OCI-M1 (cell line): ENCODE measurements at regions not wholly inside any gene's neighbourhood (a gene's known extent, or its start where the extent isn't known, plus 50 kb on each side); places are given as distances from the start of the nearest gene placed in this dataset.

Source experiments
- DNase-seq: peaks from one replicate; lab custom pipeline; 2025; lab: John Stamatoyannopoulos, UW

DNA sequence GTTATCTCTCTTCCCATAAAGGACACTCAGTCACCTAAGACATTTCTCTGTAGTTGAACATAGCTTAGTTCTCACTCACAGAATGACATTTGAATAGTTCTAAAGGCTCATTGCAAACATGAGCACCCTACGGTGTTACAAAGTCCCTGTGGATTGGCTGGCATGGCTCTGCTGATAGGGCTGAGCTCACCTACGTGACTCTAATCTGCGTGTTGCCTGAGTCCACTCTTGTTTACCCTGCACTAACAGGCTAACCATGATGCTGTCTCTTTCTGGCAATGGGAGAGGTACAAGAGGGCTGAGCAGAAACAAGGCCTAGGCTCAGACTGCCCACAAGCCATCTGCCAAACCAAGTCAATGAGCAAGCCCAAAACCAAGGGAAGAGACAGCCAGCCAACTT is 103.6 kb downstream of the PALM2AKAP2 start:
- DNase-seq: no peak

DNA sequence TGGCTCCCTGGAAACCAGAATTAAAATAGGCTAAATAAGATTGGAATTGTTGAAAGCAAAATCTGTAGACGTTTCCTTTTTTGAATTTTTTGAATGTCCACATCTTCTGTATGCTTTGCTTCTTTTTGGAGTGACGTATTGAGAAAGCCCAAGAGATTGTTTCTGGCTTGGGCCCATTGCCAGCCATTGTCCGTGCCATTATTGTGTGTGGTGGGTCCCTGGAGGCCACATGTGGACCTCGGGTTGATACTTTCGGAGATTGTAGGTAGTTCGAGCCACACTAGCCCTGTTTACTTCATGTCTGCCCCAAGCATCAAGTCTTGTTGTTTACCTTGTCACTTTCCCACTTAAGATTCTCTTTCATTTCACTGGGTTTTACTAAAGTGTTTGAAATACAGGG is 106.0 kb downstream of the PALM2AKAP2 start:
- DNase-seq: no peak

- DNase-seq: no peak
These were observed 106.6 kb downstream of the PALM2AKAP2 start for GRCh38 chr9:109886617-109887016.

DNA sequence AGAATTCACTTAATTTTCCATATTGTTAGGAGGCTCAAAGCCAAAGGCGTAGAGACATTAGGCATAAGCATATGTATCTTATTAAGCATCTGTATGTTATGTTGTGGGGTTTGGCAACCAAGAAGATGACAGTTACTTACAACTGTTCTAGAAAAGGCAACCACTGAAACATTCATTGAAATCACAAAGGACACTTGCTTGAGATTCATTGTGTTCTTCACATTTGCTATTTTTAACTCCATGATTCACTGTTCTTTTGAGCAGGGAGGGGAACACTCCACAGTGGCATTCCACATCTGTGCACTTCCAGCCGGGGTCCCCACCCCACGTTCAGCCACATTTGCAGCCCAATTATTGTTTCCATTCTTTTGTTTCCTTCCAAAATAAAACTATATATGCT is 107.1 kb downstream of the PALM2AKAP2 start:
- no peak for DNase-seq

GRCh38 chr9:109888695-109889094 is 108.7 kb downstream of the PALM2AKAP2 start:
- DNase-seq: no peak

DNA sequence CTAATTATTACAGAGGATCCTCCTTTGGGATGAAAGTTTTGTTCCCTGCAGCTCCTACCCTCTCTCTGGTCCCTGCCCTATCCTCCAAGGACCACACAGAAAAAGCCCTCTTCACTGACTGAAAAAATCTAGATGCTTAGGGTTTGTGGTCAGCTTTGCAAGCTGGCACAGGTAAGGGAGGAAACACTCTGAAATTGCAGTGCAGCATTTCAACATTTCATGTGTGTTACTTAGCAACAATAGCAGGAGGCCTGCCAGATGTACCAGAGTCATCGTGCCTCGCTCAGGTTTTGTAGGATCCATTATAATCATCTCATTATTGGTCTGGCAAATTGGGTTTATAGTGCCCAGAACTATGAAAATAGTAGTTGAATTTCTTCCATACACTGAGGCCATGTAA is 109.5 kb downstream of the PALM2AKAP2 start:
- no peak for DNase-seq

DNA sequence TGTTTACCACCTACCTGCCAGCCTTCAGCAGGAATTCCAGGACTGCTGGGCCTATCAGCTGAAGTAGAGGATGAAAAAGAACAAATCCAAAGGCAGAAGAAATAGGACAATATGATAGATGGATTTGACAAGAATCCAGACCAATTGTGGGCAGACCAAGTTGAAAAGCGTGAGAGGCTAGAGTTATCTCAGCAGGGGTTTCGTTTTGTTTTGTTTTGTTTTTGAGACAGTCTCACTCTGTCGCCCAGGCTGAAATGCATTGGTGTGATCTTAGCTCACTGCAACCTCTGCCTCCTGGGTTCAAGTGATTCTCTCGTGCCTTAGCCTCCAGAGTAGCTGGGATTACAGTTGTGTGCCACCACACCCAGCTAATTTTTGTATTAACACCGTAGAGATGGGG is 113.2 kb downstream of the PALM2AKAP2 start:
- no peak for DNase-seq

GRCh38 chr9:109894473-109894872 is 114.5 kb downstream of the PALM2AKAP2 start:
- DNase-seq: no peak

- DNase-seq: peak; percentile 54
These were observed 115.1 kb downstream of the PALM2AKAP2 start for GRCh38 chr9:109894921-109895758.

DNA sequence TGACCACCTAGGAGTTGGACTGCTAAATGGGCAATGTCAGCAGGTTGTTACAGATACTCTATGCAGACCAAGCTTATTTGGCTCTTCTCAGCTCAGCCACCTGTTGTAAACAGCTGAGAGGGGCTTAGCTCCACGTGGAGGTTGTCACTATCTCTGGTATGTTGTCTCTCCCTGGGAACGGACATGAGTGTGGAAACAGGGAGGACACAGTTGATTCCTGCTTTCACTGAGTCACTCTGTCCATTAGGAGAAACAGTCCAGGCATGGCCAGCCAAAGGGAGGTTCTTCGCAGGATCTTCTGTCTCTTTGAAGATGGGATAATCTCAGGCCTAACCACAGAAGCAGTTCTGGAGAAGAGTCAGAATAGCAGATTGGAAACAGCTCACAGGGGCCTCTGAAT is 121.2 kb downstream of the PALM2AKAP2 start:
- DNase-seq: no peak

GRCh38 chr9:109903515-109904138 is 123.6 kb downstream of the PALM2AKAP2 start:
- DNase-seq: peak; percentile 85

GRCh38 chr9:109904666-109905065 is 124.7 kb downstream of the PALM2AKAP2 start:
- DNase-seq: no peak

DNA sequence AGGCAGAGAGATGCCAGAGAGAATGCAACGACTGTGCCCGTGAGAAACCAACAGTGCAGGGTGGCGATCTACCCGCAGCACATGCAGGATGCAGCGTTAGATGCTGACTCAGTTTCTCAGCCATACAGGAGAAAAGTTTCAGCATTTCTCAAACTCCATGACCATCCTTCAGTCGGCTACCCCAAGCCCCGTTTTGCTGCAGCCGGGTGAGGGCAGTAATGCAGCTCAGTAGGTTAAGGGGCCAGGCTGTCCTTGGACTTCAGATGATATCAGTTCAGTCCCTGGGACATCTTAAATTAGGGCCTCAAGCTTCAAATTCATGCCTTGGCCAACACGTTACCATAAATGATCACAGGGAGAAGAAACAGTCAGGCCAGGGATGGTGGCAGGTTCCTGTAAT is 125.5 kb downstream of the PALM2AKAP2 start:
- no peak for DNase-seq

DNA sequence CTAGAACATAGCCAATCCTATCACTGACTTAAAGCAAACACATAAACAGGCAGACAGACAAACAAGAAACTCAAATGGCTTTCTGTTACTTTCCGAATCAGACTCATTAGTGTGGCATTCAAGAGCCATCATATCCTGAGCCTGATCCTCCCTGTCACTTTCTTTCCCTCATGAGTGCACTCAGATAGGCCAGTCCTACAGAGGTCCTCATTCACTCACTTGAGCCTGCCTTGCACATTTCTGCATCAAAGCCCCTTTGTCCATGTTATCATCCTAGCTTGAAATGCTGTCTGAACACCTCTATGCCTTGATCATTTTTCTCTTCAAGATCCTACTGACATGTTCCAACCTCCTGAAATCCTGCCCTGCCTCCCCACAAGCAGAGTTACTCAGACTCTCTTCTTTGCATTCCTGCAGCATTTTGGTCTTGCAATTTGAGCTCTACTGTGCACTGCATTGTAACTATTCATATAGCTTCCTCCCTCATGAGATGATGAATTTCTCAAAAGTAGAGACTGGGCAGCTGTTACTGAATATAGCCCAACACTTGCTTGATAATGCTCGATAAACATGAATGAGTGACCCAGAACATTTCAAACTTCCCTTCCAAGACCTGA is 126.9 kb downstream of the PALM2AKAP2 start:
- DNase-seq: peak; percentile 21

DNA sequence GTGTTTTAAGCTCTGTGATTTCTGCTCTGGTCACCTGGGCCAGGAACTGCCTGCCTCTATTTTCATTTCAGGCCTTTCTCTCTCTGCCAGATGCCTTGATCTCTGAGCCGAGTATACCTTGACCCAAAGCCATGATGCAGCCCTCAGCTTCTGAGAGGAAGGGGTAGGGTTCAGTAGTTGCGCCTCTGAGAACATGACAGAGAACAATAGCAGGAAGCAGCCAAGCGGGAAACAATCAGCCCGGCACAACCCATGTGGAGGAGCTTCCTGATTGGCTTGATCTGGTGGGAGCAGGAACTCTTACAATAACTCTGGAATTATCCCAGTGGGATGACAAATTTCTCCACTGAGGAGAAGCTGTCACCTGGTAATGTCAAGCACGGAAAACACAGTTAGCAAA is 127.4 kb downstream of the PALM2AKAP2 start:
- no peak for DNase-seq

- no peak for DNase-seq
These were observed 127.9 kb downstream of the PALM2AKAP2 start for GRCh38 chr9:109907810-109908458.

DNA sequence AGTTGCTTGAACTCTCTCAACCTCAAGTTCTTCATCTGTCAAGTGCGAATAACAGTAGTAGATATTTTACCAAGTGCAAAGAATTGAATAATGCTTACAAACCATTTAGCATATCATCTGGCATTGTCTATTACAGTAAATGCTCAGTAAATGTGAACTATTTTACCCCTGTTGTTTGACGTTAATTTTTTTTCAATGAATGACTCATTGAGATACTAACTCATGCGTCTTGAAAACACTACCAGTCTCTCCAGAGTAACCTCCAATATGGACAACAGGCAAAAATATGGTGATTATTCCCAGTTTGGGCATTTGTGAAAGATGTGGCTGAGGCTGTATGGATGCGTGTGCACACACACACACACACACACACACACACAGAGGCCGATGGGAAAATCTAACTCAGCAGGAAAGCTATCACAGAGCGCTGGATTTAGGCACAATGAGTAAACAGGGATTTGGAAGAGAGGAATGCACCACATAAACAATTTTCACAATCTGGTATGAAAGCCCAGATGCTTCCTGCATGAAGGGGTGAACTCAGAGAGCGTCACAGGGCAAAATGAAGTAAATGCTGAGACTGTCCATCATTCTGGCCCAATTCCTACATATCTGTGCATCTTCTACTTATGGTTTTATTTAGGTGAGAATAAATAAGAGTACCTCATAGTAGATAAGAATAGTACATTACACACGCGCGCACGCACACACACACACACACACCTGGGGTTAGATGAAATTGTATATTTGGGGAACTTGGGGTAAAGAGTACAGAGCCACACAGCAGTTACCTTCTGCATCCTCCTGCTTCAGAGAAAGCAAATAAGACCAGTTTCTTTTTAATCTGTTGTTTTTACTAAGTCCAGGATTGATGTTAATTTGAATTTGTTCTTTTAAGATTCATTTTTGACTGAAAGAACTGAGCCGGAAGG is 128.7 kb downstream of the PALM2AKAP2 start:
- no peak for DNase-seq

GRCh38 chr9:109910671-109911518 is 130.9 kb downstream of the PALM2AKAP2 start:
- DNase-seq: no peak

DNA sequence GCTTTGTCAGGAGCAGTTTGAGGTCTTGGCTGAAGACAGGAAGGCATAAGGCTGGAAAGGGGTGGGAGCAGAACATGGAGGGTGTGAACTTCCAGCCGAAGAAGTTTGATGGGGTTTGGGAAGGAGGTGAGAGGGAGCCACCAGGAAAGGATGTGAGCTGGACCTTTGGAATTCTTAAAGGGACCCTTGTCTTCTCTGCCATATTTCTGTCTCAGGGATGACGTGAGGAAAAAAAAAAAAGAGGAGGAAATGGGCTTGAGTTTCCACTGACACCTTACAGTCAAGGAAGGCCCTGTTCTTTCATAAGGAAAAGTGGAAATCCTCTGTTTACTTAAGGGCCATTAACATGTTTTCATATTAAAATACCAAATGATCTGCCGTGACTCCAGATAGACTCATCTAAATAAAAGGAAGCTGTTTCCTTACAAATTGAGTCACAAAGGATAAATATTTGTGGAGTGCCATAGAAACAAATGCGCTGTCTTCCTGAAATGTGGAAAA is 132.1 kb downstream of the PALM2AKAP2 start:
- no peak for DNase-seq

GRCh38 chr9:109912726-109913460 is 132.9 kb downstream of the PALM2AKAP2 start:
- DNase-seq: no peak
